VCaP (cell line): ENCODE measurements at regions not wholly inside any gene's neighbourhood (a gene's known extent, or its start where the extent isn't known, plus 50 kb on each side); places are given as distances from the start of the nearest gene placed in this dataset.

Experiments
- H3K27ac ChIP-seq: fragments of 450-650 bp; 2 replicates; pipeline ENCODE4 v1.5.1; 2017
- CTCF ChIP-seq: fragments of 450-650 bp; conservative IDR thresholded peaks from 2 replicates; pipeline ENCODE4 v1.5.1; 2017; ENCODE audit warnings: mild to moderate bottlenecking, moderate library complexity

DNA sequence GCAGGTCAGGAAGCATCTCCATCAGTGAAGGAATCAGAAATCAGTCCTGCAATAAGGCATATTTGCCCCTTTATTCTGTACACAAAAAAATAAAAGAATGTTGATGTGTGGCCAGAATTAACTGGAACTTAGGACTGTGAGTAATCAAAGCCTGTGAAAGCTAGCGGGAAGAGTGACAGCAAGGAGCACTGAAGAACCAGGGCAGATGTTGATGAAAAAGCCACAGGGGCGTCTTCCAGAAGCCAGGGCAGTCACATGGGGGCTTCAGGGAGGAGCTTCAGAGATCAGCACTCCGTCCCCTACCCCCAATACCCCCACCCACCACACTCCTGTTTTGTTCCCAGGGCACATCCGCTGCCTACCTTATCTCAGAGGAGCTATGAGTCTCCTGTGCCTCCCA is 502.8 kb downstream of the AJAP1 start:
- H3K27ac ChIP-seq, result no peak overlapping the region
- no peak for TF ChIP-seq CTCF

- no peak for TF ChIP-seq CTCF
- H3K27ac ChIP-seq, result no peak overlapping the region
Measured at GRCh38 chr1:5156416-5157120, 502.2 kb downstream of the AJAP1 start.

- TF ChIP-seq CTCF, result no peak
- H3K27ac ChIP-seq, result no peak overlapping the region
Measured at GRCh38 chr1:5151511-5151910, 497.1 kb downstream of the AJAP1 start.

DNA sequence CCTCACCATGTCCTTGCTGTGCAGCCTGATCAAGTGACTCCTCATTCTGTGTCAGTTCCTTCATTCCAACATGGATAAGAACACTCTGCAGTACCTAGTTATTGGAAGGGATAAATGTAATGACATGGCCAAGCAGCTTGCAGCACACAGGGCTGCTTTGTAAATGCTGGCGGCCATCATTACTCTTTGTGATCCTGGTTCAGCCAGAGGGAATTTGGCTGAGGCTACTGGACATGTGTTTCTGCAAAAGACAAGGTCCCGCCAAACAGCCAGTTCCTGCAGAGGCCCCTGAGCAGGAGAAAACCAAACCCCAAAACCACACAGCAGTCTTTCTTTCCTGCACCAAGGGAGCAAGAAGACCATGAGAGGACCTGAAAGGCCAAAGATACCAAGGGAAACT is 495.8 kb downstream of the AJAP1 start:
- H3K27ac ChIP-seq, result no peak overlapping the region
- TF ChIP-seq CTCF, result no peak

DNA sequence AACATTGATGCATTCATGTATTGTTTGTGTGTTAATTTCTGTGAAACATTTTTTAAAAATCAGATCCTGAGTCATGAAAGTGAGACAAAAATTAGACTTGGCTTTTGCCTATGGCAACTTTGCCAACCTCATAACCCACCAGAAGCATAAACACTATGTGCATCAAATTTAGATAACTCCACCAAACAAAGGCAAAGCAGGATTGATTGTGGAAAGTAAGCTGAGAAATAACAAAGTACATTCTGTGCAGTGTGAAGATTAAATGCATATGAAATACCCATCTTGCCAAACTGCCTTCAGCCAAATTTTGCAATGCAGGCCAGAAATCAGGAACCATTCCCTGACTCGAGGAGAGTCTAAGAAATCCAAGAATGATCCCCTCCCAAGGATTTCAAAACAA is 493.4 kb downstream of the AJAP1 start:
- no peak for TF ChIP-seq CTCF

DNA sequence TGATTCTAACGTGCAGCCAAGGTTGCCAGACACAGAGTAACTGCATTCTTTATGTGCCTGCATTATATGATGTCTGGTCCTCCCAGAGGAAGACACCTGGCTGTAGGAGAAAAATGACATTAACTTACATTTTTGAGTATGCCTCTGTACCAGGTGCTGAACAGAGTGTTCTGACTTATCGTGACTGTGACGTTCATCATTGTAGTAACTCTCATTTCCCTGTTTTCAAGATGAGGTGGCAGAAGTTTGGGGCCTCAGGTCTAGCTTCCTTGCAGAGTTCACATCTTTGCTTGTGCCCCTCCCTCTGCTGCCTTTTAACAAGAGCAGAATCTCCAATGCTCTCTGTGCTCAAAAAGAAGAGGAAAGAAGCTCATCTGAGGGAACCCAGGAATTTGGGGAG is 488.0 kb downstream of the AJAP1 start:
- H3K27ac ChIP-seq, result no peak overlapping the region
- no peak for TF ChIP-seq CTCF

More for the DNA sequence above, 493.4 kb downstream of the AJAP1 start:
- H3K27ac ChIP-seq, result no peak overlapping the region

GRCh38 chr1:5141750-5142149 is 487.3 kb downstream of the AJAP1 start:
- no peak overlapping the region for H3K27ac ChIP-seq
- TF ChIP-seq CTCF, result no peak
